NB4 (cell line): ENCODE measurements at regions not wholly inside any gene's neighbourhood (a gene's known extent, or its start where the extent isn't known, plus 50 kb on each side); places are given as distances from the start of the nearest gene placed in this dataset.

ENCODE experiments used
- DNase-seq: peaks from one replicate; pipeline ENCODE4 v3.0.0; 2010; ENCODE audit warnings: low read depth
- H3K4me3 ChIP-seq: one replicate; pipeline ENCODE4 v1.5.1; 2011; ENCODE audit warnings: mild to moderate bottlenecking, low read depth, low read length, moderate library complexity
- MYC ChIP-seq: IDR thresholded peaks from 2 replicates; pipeline ENCODE4 v1.6.1; 2011; ENCODE audit warnings: low read depth, low read length
- POLR2A ChIP-seq: IDR thresholded peaks from 2 replicates; pipeline ENCODE4 v1.6.1; 2011; ENCODE audit warnings: mild to moderate bottlenecking; ENCODE audit not compliant: insufficient read length; ENCODE audit errors: extremely low read depth
- TF ChIP-seq, protein P1 (sequence below): IDR thresholded peaks from one replicate; pipeline ENCODE4 v1.5.1; 2012; ENCODE audit warnings: low read depth, low read length
- TF ChIP-seq, protein P2 (sequence below): IDR thresholded peaks from 2 replicates; pipeline ENCODE4 v1.6.1; 2011; ENCODE audit warnings: low read depth, low read length

DNA sequence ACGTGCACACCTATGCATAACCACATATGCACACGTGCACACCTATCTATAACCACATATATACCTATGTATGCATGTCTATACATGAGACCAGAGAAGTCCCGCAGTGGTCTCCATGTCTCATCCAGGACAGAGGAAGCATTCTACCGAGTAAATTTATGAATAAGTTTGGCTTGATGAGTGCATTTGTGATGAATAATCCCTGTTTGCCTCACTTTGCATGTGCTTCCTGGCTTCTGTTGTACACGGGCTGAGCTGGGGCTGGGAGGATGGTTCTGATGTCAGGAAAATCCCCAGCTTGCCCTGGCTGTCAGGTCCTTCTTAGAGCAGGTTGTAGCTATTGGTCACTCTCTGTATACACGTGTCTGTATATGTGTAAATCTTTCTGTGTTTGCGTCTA lies 157.6 kb upstream of the RPS6KA2 start:
- no peak overlapping the region for H3K4me3 ChIP-seq
- TF ChIP-seq POLR2A: no peak
- TF ChIP-seq, protein P1, sequence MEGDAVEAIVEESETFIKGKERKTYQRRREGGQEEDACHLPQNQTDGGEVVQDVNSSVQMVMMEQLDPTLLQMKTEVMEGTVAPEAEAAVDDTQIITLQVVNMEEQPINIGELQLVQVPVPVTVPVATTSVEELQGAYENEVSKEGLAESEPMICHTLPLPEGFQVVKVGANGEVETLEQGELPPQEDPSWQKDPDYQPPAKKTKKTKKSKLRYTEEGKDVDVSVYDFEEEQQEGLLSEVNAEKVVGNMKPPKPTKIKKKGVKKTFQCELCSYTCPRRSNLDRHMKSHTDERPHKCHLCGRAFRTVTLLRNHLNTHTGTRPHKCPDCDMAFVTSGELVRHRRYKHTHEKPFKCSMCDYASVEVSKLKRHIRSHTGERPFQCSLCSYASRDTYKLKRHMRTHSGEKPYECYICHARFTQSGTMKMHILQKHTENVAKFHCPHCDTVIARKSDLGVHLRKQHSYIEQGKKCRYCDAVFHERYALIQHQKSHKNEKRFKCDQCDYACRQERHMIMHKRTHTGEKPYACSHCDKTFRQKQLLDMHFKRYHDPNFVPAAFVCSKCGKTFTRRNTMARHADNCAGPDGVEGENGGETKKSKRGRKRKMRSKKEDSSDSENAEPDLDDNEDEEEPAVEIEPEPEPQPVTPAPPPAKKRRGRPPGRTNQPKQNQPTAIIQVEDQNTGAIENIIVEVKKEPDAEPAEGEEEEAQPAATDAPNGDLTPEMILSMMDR: no peak
- no peak for DNase-seq

DNA sequence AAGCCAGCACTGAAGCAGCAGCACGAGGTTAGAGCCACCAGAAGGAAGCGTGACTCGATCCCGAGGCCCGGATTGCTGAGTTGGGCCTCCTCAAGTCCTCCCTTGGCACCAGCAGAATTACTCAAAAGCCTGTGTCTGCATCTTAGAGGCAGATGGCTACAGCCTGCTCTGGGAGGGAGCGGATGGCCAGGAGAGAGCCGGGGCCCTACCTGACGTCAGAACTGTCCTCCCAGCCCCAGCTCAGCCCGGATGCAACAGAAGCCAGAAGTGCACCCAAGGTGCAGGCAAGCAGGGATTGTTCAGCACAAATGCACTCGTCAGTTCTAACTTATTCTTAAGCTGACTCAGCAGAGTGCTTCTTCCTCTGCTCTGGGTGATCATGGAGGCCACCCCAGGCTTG lies 155.5 kb upstream of the RPS6KA2 start:
- no peak overlapping the region for H3K4me3 ChIP-seq
- TF ChIP-seq MYC: no peak
- TF ChIP-seq, protein P1: no peak
- TF ChIP-seq POLR2A: no peak
- DNase-seq: no peak

DNA sequence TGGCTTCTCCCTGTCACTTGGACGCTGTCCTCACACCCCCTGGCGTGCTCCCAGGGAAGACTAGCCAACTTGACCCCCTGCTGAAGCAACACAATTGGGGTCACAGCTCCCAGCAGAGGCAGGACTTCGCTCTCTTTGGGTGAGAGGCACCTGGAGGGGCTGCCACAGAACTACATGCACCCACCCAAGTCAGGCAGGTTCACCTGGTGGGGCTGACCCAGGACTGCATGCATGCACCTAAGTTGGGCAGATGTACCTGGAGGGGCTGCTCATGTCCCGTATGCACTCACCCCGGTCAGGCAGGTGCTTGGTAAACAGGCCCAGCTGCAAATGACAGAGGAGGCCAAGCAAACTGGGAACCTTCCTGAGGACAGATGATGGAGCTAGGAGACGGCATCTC lies 154.3 kb upstream of the RPS6KA2 start:
- DNase-seq: no peak
- TF ChIP-seq POLR2A (no peak), MYC (no peak)
- TF ChIP-seq, protein P1: no peak
- TF ChIP-seq, protein P2, sequence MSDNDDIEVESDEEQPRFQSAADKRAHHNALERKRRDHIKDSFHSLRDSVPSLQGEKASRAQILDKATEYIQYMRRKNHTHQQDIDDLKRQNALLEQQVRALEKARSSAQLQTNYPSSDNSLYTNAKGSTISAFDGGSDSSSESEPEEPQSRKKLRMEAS: no peak
- H3K4me3 ChIP-seq: no peak overlapping the region

DNA sequence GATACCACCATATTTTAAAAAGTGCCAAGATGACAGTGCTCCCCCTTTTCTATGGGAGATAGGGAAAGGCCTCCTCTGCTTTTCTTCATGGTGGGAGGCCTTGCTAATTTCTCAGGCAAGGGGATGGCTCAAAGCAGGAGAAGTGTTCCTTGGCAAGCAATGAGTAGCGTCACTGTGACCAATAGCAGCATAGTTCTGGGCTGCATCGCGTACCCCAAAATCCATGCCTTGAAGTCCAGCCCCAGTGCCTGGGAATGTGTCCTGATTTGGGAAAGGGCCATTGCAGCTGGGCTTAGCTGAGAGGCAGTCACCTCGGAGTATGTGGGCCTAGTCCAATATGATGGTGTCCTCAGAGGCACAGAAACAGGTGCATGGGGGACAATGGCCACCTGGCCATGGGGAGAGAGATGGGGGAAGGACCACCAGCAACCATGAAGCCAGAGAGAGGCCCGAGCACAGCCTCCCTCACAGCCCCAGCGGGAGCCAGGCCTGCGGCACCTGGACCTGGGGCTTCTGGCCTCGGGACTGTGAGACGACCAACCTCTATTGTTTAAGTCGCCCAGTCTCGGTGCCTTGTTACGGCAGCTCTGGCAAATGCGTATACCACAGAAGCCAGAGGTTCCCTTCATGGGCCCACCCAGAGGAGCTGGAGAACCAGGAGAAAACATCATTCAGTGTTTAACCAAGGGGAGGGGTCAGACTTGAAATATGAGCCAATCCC lies 153.1 kb upstream of the RPS6KA2 start:
- no peak for DNase-seq
- TF ChIP-seq, protein P1: no peak
- no peak for TF ChIP-seq POLR2A
- no peak for TF ChIP-seq MYC
- TF ChIP-seq, protein P2: no peak
- no peak overlapping the region for H3K4me3 ChIP-seq

DNA sequence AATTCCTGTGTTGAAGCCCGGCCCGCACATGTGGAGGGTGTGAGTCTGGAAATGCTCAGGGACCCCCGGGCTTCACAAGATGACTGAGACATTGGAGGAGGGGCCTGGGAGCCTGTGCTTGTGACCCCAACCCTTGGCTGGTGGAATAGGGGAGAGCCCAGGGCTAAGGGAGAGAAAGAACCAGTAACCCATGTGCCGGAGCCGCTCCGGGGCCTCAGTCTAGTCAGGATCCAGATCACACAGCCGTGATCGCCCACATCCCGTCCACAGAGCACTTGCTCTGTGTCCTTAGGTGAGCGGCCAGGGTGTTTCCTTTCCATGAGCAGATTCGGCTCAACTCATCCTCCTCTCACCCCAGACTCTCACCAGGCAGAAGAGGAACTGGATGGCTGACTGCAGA lies 152.3 kb upstream of the RPS6KA2 start:
- no peak for DNase-seq
- TF ChIP-seq, protein P2: no peak
- TF ChIP-seq MYC (no peak), POLR2A (no peak)
- TF ChIP-seq, protein P1: no peak
- no peak overlapping the region for H3K4me3 ChIP-seq

DNA sequence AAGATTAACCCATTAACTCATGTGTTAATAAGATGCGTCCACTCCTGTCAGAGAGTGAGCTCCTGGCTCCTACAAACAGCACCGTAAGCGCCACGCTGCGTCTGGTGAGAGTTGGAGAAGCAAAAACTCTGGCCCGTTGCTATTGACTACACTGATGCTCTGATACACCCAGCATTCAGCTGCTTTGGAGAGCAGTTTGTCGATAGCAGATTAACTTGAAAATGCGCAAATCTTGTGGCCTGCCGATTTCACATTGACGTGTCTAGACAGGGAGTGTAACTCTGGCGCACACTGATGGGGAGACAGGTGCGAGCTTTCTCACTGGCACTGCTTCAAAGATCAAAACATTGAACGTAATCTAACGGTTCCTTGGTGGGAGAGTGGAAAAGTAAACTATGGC lies 151.7 kb upstream of the RPS6KA2 start:
- DNase-seq: no peak
- no peak overlapping the region for H3K4me3 ChIP-seq
- TF ChIP-seq, protein P2: no peak
